Smooth muscle cell (in vitro differentiated cells): ENCODE measurements at regions not wholly inside any gene's neighbourhood (a gene's known extent, or its start where the extent isn't known, plus 50 kb on each side); places are given as distances from the start of the nearest gene placed in this dataset.
"Not testable (repeated sequence)": the region's sequence is repeated elsewhere in the genome, so short reads cannot be mapped to it uniquely, and the experiment has no call there.

ENCODE experiments used
- DNase-seq: peaks from one replicate; lab custom pipeline; 2025; ENCODE audit not compliant: unreplicated experiment; lab: John Stamatoyannopoulos, UW
- H2AFZ ChIP-seq: fragments of 200-600 bp; sonication (generic); 2 replicates; pipeline ENCODE4 v1.6.0; 2016; ENCODE audit warnings: antibody characterized with exemption, low read depth, mild to moderate bottlenecking
- H3F3A ChIP-seq: fragments of 200-600 bp; sonication (generic); 2 replicates; pipeline ENCODE4 v1.6.0; 2017; ENCODE audit warnings: antibody characterized with exemption, low read depth
- H3K27ac ChIP-seq: fragments of 200-600 bp; sonication (generic); 2 replicates; pipeline ENCODE4 v1.5.1; 2016; ENCODE audit warnings: low read depth, mild to moderate bottlenecking
- H3K27me3 ChIP-seq: fragments of 200-600 bp; sonication (generic); 2 replicates; pipeline ENCODE4 v1.6.1; 2016; ENCODE audit warnings: low read depth, mild to moderate bottlenecking
- H3K36me3 ChIP-seq: fragments of 200-600 bp; sonication (generic); 2 replicates; pipeline ENCODE4 v1.5.1; 2016; ENCODE audit warnings: low read depth
- H3K4me1 ChIP-seq: fragments of 200-600 bp; sonication (generic); 2 replicates; pipeline ENCODE4 v1.5.1; 2016; ENCODE audit warnings: low read depth
- H3K4me2 ChIP-seq: fragments of 200-600 bp; sonication (generic); 2 replicates; pipeline ENCODE4 v1.6.0; 2016; ENCODE audit warnings: mild to moderate bottlenecking
- H3K4me3 ChIP-seq: fragments of 200-600 bp; sonication (generic); 2 replicates; pipeline ENCODE4 v1.5.1; 2016; ENCODE audit warnings: mild to moderate bottlenecking
- H3K79me2 ChIP-seq: fragments of 200-600 bp; sonication (generic); 2 replicates; pipeline ENCODE4 v1.6.0; 2016; ENCODE audit warnings: low read depth, mild to moderate bottlenecking
- H3K9ac ChIP-seq: fragments of 200-600 bp; sonication (generic); 2 replicates; pipeline ENCODE4 v1.6.0; 2016; ENCODE audit warnings: low read depth
- H3K9me3 ChIP-seq: fragments of 200-600 bp; sonication (generic); replicated peaks from 2 replicates; pipeline ENCODE4 v1.5.1; 2016; ENCODE audit warnings: low read depth
- H4K20me1 ChIP-seq: fragments of 200-600 bp; sonication (generic); 2 replicates; pipeline ENCODE4 v1.6.0; 2016; ENCODE audit warnings: low read depth
- CTCF ChIP-seq: fragments of 200-600 bp; sonication (generic); IDR thresholded peaks from 2 replicates; pipeline ENCODE4 v1.5.1; 2017; ENCODE audit warnings: borderline replicate concordance, mild to moderate bottlenecking, antibody characterized with exemption; ENCODE audit not compliant: insufficient read depth, poor library complexity, severe bottlenecking
- whole genome bisulfite sequencing: methylation state at CpG from one replicate; pipeline ENCODE4 v1.1.7; 2016; ENCODE audit warnings: low lambda C conversion rate; 5-methylcytosine and 5-hydroxymethylcytosine counted together

GRCh38 chr6:135555550-135555949, 58.0 kb upstream of the AHI1 start:
- Histone ChIP-seq H3K36me3 (no peaks in the 10 kb centered on the region), H3K9me3 (no peaks in the 10 kb centered on the region), H2AFZ (no peak overlapping the region), H3K9ac (no peak overlapping the region), H3K79me2 (no peaks in the 10 kb centered on the region), H3K4me3 (no peak overlapping the region), H3K4me1 (no peaks in the 10 kb centered on the region), H3K27me3 (no peaks in the 10 kb centered on the region), H3K4me2 (no peak overlapping the region), H3K27ac (no peak overlapping the region), H4K20me1 (no peaks in the 10 kb centered on the region), H3F3A (no peaks in the 10 kb centered on the region)
- TF ChIP-seq CTCF = no peak
- 66% methylated on average over 4 of the region's 4 CpGs for WGBS
- no peak for DNase-seq

- Histone ChIP-seq H4K20me1 (no peaks in the 10 kb centered on the region), H2AFZ (no peak overlapping the region), H3K4me3 (no peak overlapping the region), H3K36me3 (no peaks in the 10 kb centered on the region), H3K79me2 (no peaks in the 10 kb centered on the region), H3F3A (no peaks in the 10 kb centered on the region), H3K4me2 (no peak overlapping the region), H3K27ac (no peak overlapping the region), H3K9me3 (no peaks in the 10 kb centered on the region), H3K9ac (no peak overlapping the region), H3K27me3 (no peaks in the 10 kb centered on the region), H3K4me1 (no peaks in the 10 kb centered on the region)
- TF ChIP-seq CTCF = no peak
- DNase-seq = no peak
- WGBS = 94% methylated on average over 2 of the region's 2 CpGs
These were observed 60.0 kb upstream of the AHI1 start for GRCh38 chr6:135557582-135557981.

GRCh38 chr6:135565605-135566004, 68.1 kb upstream of the AHI1 start:
- H3K4me1 ChIP-seq, H3K79me2 ChIP-seq, H3K9ac ChIP-seq, H3K27me3 ChIP-seq, H3K27ac ChIP-seq, H3K9me3 ChIP-seq, H3K4me3 ChIP-seq, H4K20me1 ChIP-seq, H2AFZ ChIP-seq, H3K36me3 ChIP-seq, H3F3A ChIP-seq, H3K4me2 ChIP-seq, DNase-seq: not testable (repeated sequence)
- WGBS = 86% methylated on average over 1 of the region's 1 CpG

- Histone ChIP-seq H3K4me3 (no peak overlapping the region), H3K36me3 (no peaks in the 10 kb centered on the region), H2AFZ (no peak overlapping the region), H3K4me2 (no peak overlapping the region), H3K79me2 (no peaks in the 10 kb centered on the region), H3K4me1 (peaks cover 9% of the 10 kb centered on the region), H3F3A (no peaks in the 10 kb centered on the region), H3K9me3 (no peaks in the 10 kb centered on the region), H3K27ac (no peak overlapping the region), H3K27me3 (no peaks in the 10 kb centered on the region), H4K20me1 (no peaks in the 10 kb centered on the region), H3K9ac (no peak overlapping the region)
- WGBS = 96% methylated on average over 7 of the region's 7 CpGs
- no peak for DNase-seq
- no peak for TF ChIP-seq CTCF
These were observed 69.0 kb upstream of the AHI1 start for GRCh38 chr6:135566311-135567068.
